GM23338 (cell line): ENCODE measurements at regions not wholly inside any gene's neighbourhood (a gene's known extent, or its start where the extent isn't known, plus 50 kb on each side); places are given as distances from the start of the nearest gene placed in this dataset.

ENCODE experiments used
- ATAC-seq: fragments of 200-7000 bp; cut with Tn5 transposase; 3 replicates; pipeline ENCODE4 v1.9.1; 2020
- DNase-seq: peaks from one replicate; pipeline ENCODE4 v3.0.0-alpha.2; 2015; ENCODE audit warnings: low spot score
- H2AFZ ChIP-seq: fragments of 200-600 bp; sonication (generic); 2 replicates; pipeline ENCODE4 v1.8.0; 2016; ENCODE audit warnings: antibody characterized with exemption, mild to moderate bottlenecking, moderate library complexity
- H3F3A ChIP-seq: fragments of 200-600 bp; sonication (generic); replicated peaks from 2 replicates; pipeline ENCODE4 v1.8.0; 2017; ENCODE audit warnings: antibody characterized with exemption, mixed run types, low read depth
- H3K27ac ChIP-seq: fragments of 200-600 bp; sonication (generic); 2 replicates; pipeline ENCODE4 v1.6.1; 2016; ENCODE audit warnings: low read depth
- H3K27me3 ChIP-seq: fragments of 200-600 bp; sonication (generic); 2 replicates; pipeline ENCODE4 v1.8.0; 2016; ENCODE audit warnings: mild to moderate bottlenecking, mixed run types, moderate library complexity; ENCODE audit not compliant: insufficient read depth
- H3K36me3 ChIP-seq: fragments of 200-600 bp; sonication (generic); 2 replicates; pipeline ENCODE4 v1.8.0; 2016; ENCODE audit warnings: mild to moderate bottlenecking; ENCODE audit not compliant: insufficient read depth
- H3K4me1 ChIP-seq: fragments of 200-600 bp; sonication (generic); 2 replicates; pipeline ENCODE4 v1.8.0; 2016; ENCODE audit warnings: mild to moderate bottlenecking, moderate library complexity; ENCODE audit not compliant: insufficient read depth
- H3K4me2 ChIP-seq: fragments of 200-600 bp; sonication (generic); 2 replicates; pipeline ENCODE4 v1.7.1; 2017; ENCODE audit warnings: mixed run types
- H3K4me3 ChIP-seq: fragments of 200-600 bp; sonication (generic); 2 replicates; pipeline ENCODE4 v1.6.1; 2016; ENCODE audit warnings: mixed run types
- H3K79me2 ChIP-seq: fragments of 200-600 bp; sonication (generic); replicated peaks from 2 replicates; pipeline ENCODE4 v1.8.0; 2017; ENCODE audit warnings: mild to moderate bottlenecking; ENCODE audit not compliant: insufficient read depth
- H3K9me2 ChIP-seq: fragments of 200-600 bp; sonication (generic); 2 replicates; pipeline ENCODE4 v1.8.0; 2017; ENCODE audit not compliant: insufficient read depth
- H4K20me1 ChIP-seq: fragments of 200-600 bp; sonication (generic); replicated peaks from 2 replicates; pipeline ENCODE4 v1.8.0; 2017; ENCODE audit warnings: mild to moderate bottlenecking; ENCODE audit not compliant: insufficient read depth
- H3K27ac Mint-ChIP-seq: 2 replicates; pipeline ENCODE4 v1.8.0; 2020; ENCODE audit warnings: inconsistent platforms, mild to moderate bottlenecking, moderate library complexity, mixed read lengths
- H3K27me3 Mint-ChIP-seq: 3 replicates; pipeline ENCODE4 v1.8.0; 2022; ENCODE audit warnings: low read depth, mild to moderate bottlenecking, moderate library complexity, mixed read lengths, inconsistent platforms; ENCODE audit not compliant: insufficient read depth, poor library complexity
- H3K36me3 Mint-ChIP-seq: 3 replicates; pipeline ENCODE4 v1.8.0; 2021; ENCODE audit warnings: low read depth, mild to moderate bottlenecking, inconsistent platforms, moderate library complexity, mixed read lengths
- H3K4me1 Mint-ChIP-seq: 3 replicates; pipeline ENCODE4 v1.8.0; 2020; ENCODE audit warnings: mild to moderate bottlenecking, inconsistent platforms, mixed read lengths
- H3K4me3 Mint-ChIP-seq: 3 replicates; pipeline ENCODE4 v1.8.0; 2021; ENCODE audit warnings: moderate library complexity, mild to moderate bottlenecking, inconsistent platforms, mixed read lengths
- H3K9me3 Mint-ChIP-seq: 3 replicates; pipeline ENCODE4 v1.8.0; 2020; ENCODE audit warnings: moderate library complexity, mild to moderate bottlenecking, inconsistent platforms, mixed read lengths
- CREB1 ChIP-seq: fragments of 250-450 bp; sonication (Bioruptor Pico); IDR thresholded peaks from 2 replicates; pipeline ENCODE4 v1.5.0; 2020; ENCODE audit warnings: low read depth, mild to moderate bottlenecking, moderate library complexity
- EZH2 ChIP-seq: fragments of 200-600 bp; sonication (generic); IDR thresholded peaks from one replicate; pipeline ENCODE4 v1.8.0; 2017; ENCODE audit warnings: antibody characterized with exemption, mild to moderate bottlenecking, low read depth; ENCODE audit not compliant: unreplicated experiment
- EZH2phosphoT487 ChIP-seq: fragments of 200-600 bp; sonication (generic); IDR thresholded peaks from one replicate; pipeline ENCODE4 v1.8.1; 2018; ENCODE audit warnings: antibody characterized with exemption; ENCODE audit not compliant: unreplicated experiment
- JUNB ChIP-seq: IDR thresholded peaks from one replicate; pipeline ENCODE4 v1.6.1; 2016; ENCODE audit warnings: antibody characterized with exemption; ENCODE audit not compliant: unreplicated experiment
- NANOG ChIP-seq: IDR thresholded peaks from 2 replicates; pipeline ENCODE4 v1.6.1; 2016; ENCODE audit warnings: antibody characterized with exemption, borderline replicate concordance
- STAT1 ChIP-seq: IDR thresholded peaks from one replicate; pipeline ENCODE4 v1.6.1; 2016; ENCODE audit warnings: antibody characterized with exemption; ENCODE audit not compliant: unreplicated experiment
- ZNF114 ChIP-seq: fragments of 250-450 bp; sonication (Bioruptor Pico); IDR thresholded peaks from 2 replicates; pipeline ENCODE4 v1.5.0; 2020; ENCODE audit warnings: mild to moderate bottlenecking, moderate library complexity
- ZNF331 ChIP-seq: fragments of 250-450 bp; sonication (Bioruptor Pico); IDR thresholded peaks from 2 replicates; pipeline ENCODE4 v1.5.0; 2020; ENCODE audit warnings: low read depth, mild to moderate bottlenecking, moderate library complexity
- TF ChIP-seq, protein P1 (sequence below): IDR thresholded peaks from 2 replicates; pipeline ENCODE4 v1.6.1; 2016; ENCODE audit warnings: antibody characterized with exemption
- TF ChIP-seq, protein P2 (sequence below): IDR thresholded peaks from one replicate; pipeline ENCODE4 v1.6.1; 2018; ENCODE audit warnings: antibody characterized with exemption; ENCODE audit not compliant: unreplicated experiment
- TF ChIP-seq, protein P3 (sequence below): fragments of 250-450 bp; sonication (Bioruptor Pico); IDR thresholded peaks from 2 replicates; pipeline ENCODE4 v1.5.0; 2020; ENCODE audit warnings: mild to moderate bottlenecking, moderate library complexity

DNA sequence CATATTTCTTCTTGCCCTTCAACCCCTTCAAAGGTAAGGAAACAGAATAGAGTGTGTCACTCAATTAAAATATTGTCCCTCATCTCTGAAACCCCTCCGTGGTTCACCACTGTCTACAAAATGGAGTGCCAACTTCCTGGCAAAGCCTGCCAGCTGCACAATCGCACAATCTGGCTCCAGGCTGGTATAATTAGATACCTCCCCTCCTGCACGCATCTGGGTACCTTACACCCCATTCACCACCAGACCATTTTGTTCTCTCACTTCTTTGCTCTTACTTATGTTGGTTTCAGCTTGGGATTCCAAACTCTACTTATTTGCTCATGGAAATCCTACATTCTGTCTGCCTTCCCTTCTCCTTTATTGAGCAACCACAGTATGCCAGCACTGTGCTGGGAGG, 314.9 kb downstream of the NUAK1 start (continued):
- no peak for TF ChIP-seq EZH2phosphoT487
- TF ChIP-seq STAT1: no peak
- TF ChIP-seq ZNF331 (CRISPR knock-in tag): no peak
- TF ChIP-seq, protein P1, sequence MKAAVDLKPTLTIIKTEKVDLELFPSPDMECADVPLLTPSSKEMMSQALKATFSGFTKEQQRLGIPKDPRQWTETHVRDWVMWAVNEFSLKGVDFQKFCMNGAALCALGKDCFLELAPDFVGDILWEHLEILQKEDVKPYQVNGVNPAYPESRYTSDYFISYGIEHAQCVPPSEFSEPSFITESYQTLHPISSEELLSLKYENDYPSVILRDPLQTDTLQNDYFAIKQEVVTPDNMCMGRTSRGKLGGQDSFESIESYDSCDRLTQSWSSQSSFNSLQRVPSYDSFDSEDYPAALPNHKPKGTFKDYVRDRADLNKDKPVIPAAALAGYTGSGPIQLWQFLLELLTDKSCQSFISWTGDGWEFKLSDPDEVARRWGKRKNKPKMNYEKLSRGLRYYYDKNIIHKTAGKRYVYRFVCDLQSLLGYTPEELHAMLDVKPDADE: no peak

DNA sequence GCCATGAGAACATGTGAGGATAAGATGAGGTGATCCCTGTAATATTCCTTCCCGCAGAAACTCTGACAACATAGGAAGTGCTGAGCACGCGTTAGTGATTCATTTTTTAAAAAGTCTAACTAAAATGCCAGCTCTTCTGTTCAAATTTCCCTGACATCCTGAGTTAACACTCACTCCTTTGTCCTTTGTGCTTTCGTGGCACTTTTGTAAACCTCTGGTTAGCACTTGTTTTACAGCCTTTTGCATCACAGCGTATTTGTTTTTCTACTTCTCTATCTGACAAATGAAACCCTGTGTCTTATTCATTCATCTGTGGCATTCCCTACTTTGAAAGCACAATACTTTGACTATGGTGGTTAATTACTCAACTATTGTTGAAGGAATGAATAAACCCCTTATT, 313.6 kb downstream of the NUAK1 start:
- no peak overlapping the region for H3K4me3 ChIP-seq
- H3K27ac ChIP-seq: no peak overlapping the region
- no peak overlapping the region for H3K4me2 ChIP-seq
- H3K4me1 Mint-ChIP-seq: peaks cover 14% of the 10 kb centered on the region; the same call in 2 of the 3 replicates
- H3K27ac Mint-ChIP-seq: no peak overlapping the region
- H3K27me3 Mint-ChIP-seq: no peaks in the 10 kb centered on the region
- no peak for DNase-seq
- no peaks in the 10 kb centered on the region for H3K79me2 ChIP-seq
- no peaks in the 10 kb centered on the region; the same call in 1 of the 2 replicates for H3K9me2 ChIP-seq
- peaks cover 7% of the 10 kb centered on the region; the same call in 2 of the 3 replicates for H3K9me3 Mint-ChIP-seq
- no peaks in the 10 kb centered on the region for H3K36me3 ChIP-seq
- H3K4me1 ChIP-seq: peaks cover 10% of the 10 kb centered on the region
- no peaks in the 10 kb centered on the region for H3K27me3 ChIP-seq
- H3K4me3 Mint-ChIP-seq: no peak overlapping the region
- ATAC-seq: no peak
- no peaks in the 10 kb centered on the region for H3F3A ChIP-seq
- peak overlapping the region; percentile 43; the same call in 1 of the 2 replicates for H2AFZ ChIP-seq
- H3K36me3 Mint-ChIP-seq: peaks cover 2% of the 10 kb centered on the region; the same call in 1 of the 3 replicates
- no peaks in the 10 kb centered on the region for H4K20me1 ChIP-seq
- TF ChIP-seq, protein P2, sequence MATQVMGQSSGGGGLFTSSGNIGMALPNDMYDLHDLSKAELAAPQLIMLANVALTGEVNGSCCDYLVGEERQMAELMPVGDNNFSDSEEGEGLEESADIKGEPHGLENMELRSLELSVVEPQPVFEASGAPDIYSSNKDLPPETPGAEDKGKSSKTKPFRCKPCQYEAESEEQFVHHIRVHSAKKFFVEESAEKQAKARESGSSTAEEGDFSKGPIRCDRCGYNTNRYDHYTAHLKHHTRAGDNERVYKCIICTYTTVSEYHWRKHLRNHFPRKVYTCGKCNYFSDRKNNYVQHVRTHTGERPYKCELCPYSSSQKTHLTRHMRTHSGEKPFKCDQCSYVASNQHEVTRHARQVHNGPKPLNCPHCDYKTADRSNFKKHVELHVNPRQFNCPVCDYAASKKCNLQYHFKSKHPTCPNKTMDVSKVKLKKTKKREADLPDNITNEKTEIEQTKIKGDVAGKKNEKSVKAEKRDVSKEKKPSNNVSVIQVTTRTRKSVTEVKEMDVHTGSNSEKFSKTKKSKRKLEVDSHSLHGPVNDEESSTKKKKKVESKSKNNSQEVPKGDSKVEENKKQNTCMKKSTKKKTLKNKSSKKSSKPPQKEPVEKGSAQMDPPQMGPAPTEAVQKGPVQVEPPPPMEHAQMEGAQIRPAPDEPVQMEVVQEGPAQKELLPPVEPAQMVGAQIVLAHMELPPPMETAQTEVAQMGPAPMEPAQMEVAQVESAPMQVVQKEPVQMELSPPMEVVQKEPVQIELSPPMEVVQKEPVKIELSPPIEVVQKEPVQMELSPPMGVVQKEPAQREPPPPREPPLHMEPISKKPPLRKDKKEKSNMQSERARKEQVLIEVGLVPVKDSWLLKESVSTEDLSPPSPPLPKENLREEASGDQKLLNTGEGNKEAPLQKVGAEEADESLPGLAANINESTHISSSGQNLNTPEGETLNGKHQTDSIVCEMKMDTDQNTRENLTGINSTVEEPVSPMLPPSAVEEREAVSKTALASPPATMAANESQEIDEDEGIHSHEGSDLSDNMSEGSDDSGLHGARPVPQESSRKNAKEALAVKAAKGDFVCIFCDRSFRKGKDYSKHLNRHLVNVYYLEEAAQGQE: no peak
- TF ChIP-seq ZNF331 (CRISPR knock-in tag) (no peak), EZH2 (no peak), JUNB (no peak), ZNF114 (CRISPR knock-in tag) (no peak), STAT1 (no peak), NANOG (no peak), EZH2phosphoT487 (no peak), CREB1 (CRISPR knock-in tag) (no peak)
- TF ChIP-seq, protein P1: no peak
- TF ChIP-seq, protein P3, sequence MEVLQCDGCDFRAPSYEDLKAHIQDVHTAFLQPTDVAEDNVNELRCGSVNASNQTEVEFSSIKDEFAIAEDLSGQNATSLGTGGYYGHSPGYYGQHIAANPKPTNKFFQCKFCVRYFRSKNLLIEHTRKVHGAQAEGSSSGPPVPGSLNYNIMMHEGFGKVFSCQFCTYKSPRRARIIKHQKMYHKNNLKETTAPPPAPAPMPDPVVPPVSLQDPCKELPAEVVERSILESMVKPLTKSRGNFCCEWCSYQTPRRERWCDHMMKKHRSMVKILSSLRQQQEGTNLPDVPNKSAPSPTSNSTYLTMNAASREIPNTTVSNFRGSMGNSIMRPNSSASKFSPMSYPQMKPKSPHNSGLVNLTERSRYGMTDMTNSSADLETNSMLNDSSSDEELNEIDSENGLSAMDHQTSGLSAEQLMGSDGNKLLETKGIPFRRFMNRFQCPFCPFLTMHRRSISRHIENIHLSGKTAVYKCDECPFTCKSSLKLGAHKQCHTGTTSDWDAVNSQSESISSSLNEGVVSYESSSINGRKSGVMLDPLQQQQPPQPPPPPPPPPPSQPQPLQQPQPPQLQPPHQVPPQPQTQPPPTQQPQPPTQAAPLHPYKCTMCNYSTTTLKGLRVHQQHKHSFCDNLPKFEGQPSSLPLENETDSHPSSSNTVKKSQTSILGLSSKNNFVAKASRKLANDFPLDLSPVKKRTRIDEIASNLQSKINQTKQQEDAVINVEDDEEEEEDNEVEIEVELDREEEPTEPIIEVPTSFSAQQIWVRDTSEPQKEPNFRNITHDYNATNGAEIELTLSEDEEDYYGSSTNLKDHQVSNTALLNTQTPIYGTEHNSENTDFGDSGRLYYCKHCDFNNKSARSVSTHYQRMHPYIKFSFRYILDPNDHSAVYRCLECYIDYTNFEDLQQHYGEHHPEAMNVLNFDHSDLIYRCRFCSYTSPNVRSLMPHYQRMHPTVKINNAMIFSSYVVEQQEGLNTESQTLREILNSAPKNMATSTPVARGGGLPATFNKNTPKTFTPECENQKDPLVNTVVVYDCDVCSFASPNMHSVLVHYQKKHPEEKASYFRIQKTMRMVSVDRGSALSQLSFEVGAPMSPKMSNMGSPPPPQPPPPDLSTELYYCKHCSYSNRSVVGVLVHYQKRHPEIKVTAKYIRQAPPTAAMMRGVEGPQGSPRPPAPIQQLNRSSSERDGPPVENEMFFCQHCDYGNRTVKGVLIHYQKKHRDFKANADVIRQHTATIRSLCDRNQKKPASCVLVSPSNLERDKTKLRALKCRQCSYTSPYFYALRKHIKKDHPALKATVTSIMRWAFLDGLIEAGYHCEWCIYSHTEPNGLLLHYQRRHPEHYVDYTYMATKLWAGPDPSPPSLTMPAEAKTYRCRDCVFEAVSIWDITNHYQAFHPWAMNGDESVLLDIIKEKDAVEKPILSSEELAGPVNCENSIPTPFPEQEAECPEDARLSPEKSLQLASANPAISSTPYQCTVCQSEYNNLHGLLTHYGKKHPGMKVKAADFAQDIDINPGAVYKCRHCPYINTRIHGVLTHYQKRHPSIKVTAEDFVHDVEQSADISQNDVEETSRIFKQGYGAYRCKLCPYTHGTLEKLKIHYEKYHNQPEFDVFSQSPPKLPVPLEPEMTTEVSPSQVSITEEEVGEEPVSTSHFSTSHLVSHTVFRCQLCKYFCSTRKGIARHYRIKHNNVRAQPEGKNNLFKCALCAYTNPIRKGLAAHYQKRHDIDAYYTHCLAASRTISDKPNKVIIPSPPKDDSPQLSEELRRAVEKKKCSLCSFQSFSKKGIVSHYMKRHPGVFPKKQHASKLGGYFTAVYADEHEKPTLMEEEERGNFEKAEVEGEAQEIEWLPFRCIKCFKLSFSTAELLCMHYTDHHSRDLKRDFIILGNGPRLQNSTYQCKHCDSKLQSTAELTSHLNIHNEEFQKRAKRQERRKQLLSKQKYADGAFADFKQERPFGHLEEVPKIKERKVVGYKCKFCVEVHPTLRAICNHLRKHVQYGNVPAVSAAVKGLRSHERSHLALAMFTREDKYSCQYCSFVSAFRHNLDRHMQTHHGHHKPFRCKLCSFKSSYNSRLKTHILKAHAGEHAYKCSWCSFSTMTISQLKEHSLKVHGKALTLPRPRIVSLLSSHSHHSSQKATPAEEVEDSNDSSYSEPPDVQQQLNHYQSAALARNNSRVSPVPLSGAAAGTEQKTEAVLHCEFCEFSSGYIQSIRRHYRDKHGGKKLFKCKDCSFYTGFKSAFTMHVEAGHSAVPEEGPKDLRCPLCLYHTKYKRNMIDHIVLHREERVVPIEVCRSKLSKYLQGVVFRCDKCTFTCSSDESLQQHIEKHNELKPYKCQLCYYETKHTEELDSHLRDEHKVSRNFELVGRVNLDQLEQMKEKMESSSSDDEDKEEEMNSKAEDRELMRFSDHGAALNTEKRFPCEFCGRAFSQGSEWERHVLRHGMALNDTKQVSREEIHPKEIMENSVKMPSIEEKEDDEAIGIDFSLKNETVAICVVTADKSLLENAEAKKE (CRISPR knock-in tag): no peak
